HG02973 (cell line): ENCODE measurements at regions not wholly inside any gene's neighbourhood (a gene's known extent, or its start where the extent isn't known, plus 50 kb on each side); places are given as distances from the start of the nearest gene placed in this dataset.
A peak's percentile ranks its signal among the peaks of the same experiment; 100 is the strongest.
"Not testable (repeated sequence)": the region's sequence is repeated elsewhere in the genome, so short reads cannot be mapped to it uniquely, and the experiment has no call there.

ENCODE experiments used
- ATAC-seq: cut with Tn5 transposase; IDR thresholded peaks from one replicate; pipeline ENCODE4 v1.9.1; 2021; ENCODE audit warnings: moderate library complexity; ENCODE audit not compliant: unreplicated experiment

- not testable (repeated sequence) for ATAC-seq
Observed at GRCh38 chr11:14573539-14574057, 53.4 kb upstream of the PSMA1 start.

DNA sequence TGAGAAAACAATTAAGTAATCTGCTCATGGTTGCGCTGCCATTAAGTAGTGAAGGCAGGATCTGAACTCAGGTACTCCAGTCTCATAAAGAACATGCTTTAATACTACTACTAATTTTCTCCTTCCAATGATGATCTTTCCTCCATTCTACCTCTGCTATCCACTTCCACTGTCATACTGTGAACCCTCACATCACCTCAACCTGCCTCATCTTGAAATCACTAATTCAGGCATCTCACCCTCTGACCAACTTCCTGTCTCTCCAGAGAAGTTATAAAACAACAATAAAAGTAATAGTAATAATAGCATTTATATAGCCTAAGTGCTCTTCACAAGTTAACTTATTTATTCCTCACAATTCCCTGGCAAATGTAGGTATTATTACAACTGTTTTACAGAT lies 57.1 kb upstream of the PSMA1 start:
- no peak for ATAC-seq

- peak; percentile 8 for ATAC-seq
Observed at GRCh38 chr11:14577835-14578529, 57.8 kb upstream of the PSMA1 start.

GRCh38 chr11:14578541-14578956 lies 58.4 kb upstream of the PSMA1 start:
- peak; percentile 99 for ATAC-seq

GRCh38 chr11:14579646-14580045 lies 59.5 kb upstream of the PSMA1 start:
- no peak for ATAC-seq

- ATAC-seq, result no peak
Observed at GRCh38 chr11:14582793-14583192, 60.8 kb upstream of the PDE3B start.

DNA sequence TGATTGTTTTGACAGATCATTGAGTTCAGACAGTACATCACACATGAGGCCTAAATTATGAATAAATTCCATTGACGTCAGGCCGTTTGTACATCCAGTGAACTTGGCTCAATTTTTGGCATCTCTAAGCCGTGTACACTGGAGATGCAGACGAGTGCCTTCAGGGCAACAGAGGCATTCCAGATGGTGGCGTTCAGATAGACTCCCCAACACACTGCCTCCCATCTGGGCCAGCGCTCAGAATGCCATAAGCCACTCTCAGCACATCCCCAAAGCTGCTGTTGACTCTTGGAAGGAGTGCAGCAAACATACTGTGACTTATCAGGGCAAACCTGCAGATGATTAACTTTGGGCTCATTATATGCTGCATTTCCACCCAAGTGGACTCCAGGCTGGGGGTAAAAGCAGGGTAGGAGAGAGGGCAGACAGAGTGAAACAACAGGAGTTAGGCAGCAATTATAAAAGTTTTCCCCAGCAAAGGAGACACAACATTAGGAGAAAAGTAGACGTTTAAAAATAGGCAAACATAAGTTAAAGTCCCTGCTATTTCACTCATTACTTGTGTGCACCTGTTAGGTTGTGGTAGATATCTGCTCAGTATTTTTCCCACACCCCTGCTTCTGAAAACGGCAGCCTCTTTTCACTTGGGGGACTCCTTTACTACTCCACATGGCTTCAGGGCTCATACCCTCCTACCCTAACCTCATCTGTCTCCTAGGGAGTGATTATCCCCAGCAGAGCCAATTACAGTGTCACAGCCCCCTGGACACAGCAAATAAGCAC lies 60.2 kb upstream of the PDE3B start:
- ATAC-seq, result no peak

- no peak for ATAC-seq
Observed at GRCh38 chr11:14584035-14584363, 59.6 kb upstream of the PDE3B start.

DNA sequence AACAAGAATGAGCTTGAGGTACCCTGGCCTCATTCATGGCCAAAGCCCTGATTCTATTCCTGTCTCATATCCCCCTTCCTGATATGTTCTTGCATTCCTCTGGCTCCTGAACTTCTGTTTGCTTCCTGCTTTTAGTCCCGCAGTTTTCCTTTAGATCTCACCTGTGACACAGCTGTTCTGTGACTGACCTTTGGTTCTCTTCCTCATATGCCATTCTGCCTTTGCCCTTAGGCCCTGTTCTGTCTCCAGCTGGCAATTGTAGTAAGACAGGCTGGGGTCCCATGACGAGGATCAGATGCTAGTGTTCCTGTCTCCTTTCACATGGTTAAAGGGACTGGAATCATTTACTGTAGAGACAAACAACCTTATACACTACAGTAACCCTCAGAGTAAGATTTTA lies 59.0 kb upstream of the PDE3B start:
- no peak for ATAC-seq

DNA sequence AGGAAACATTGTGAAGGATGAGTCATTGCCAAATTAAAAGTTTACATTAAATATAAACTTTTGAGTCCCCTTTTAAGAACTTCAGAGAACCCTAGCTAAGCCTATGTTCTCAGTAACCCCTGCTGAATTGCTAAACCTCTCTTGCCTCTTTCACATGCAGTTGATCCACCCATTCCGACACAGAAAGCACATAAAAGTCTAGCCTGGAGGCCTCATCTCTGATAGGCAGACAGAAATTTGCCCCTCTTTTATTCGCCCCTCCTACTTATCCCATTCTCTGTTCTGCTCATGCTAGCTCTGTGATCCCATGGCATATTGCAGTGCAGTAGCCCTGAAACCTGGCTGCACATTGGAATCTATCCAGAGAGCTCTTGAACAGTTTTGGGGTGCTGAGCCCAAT lies 58.2 kb upstream of the PDE3B start:
- no peak for ATAC-seq

DNA sequence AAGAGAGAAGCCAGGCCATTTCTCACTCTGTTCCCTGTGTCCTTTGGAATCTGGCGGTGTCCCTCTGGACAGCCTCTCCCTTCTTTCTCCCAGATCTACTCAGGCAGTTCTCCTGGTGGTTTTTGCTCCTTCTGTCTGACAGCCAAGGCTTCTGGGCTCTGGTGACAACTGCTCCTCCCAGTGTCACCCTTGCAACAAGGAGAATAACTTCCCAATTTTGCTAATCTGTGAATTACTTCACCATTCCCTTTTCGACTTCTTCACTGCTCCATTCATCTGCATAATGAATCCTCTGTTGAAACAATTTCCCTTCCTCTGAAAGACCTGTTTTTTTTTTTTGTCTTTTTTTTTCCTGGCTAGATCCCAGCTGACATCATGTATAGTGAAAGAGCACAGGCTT lies 56.3 kb upstream of the PDE3B start:
- ATAC-seq, result no peak

GRCh38 chr11:14588681-14589080 lies 54.9 kb upstream of the PDE3B start:
- ATAC-seq, result no peak

GRCh38 chr11:14589421-14589820 lies 54.2 kb upstream of the PDE3B start:
- ATAC-seq, result no peak

DNA sequence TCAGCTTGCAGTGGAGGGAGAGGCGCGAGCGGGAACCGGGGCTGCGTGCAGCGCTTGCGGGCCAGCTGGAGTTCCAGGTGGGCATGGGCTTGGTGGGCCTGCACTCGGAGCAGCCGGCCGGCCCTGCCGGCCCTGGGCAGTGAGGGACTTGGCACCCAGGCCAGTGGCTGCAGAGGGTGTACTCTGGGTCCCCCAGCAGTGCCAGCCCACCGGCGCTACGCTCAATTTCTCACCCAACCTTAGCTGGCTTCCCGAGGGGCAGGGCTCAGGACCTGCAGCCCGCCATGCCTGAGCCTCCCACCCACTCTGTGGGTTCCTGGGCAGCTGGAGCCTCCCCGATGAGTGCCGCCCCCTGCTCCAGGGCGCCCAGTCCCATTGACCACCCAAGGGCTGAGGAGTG lies 52.6 kb upstream of the PDE3B start:
- not testable (repeated sequence) for ATAC-seq

- ATAC-seq, result no peak
Observed at GRCh38 chr11:14593671-14594070, 49.9 kb upstream of the PDE3B start.
